ENCODE measurements at regions not wholly inside any gene's neighbourhood (a gene's known extent, or its start where the extent isn't known, plus 50 kb on each side); places are given as distances from the start of the nearest gene placed in this dataset.

- TF ChIP-seq, protein P1, sequence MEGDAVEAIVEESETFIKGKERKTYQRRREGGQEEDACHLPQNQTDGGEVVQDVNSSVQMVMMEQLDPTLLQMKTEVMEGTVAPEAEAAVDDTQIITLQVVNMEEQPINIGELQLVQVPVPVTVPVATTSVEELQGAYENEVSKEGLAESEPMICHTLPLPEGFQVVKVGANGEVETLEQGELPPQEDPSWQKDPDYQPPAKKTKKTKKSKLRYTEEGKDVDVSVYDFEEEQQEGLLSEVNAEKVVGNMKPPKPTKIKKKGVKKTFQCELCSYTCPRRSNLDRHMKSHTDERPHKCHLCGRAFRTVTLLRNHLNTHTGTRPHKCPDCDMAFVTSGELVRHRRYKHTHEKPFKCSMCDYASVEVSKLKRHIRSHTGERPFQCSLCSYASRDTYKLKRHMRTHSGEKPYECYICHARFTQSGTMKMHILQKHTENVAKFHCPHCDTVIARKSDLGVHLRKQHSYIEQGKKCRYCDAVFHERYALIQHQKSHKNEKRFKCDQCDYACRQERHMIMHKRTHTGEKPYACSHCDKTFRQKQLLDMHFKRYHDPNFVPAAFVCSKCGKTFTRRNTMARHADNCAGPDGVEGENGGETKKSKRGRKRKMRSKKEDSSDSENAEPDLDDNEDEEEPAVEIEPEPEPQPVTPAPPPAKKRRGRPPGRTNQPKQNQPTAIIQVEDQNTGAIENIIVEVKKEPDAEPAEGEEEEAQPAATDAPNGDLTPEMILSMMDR (IDR thresholded peaks at IDR 0.05 in 2 of 3, conservative IDR thresholded peaks at IDR 0.05 in 1 of 3; ENCODE audit: control insufficient read depth in 2 of 3, extremely low read depth in 1 of 3, insufficient read depth in 1 of 3, low read depth in 3 of 3, low read length in 3 of 3): peak in 1 of 3 experiments; percentile 28; a peak in 1 of 6 replicates
- TF ChIP-seq SRF (IDR thresholded peaks at IDR 0.05; ENCODE audit: low read depth in 2 of 2, low read length in 2 of 2) (0 out of 4 replicates have a peak, but pooled peaks of 1 of the 2 experiments have one; percentile 23), RBBP5 (conservative IDR thresholded peaks at IDR 0.05) (peak; percentile 94; the same call in 1 of the 2 replicates), ATF2 (IDR thresholded peaks at IDR 0.05; ENCODE audit: low read length) (peak; percentile 93), IKZF1 (conservative IDR thresholded peaks at IDR 0.05) (peak; percentile 88), DPF2 (IDR thresholded peaks at IDR 0.05) (peak; percentile 90), KDM1A (IDR thresholded peaks at IDR 0.05; ENCODE audit: borderline replicate concordance) (no peak), FOXM1 (IDR thresholded peaks at IDR 0.05; ENCODE audit: low read depth, low read length) (peak; percentile 98), ATF7 (IDR thresholded peaks at IDR 0.05; ENCODE audit: low read depth) (peak; percentile 91), IRF3 (IDR thresholded peaks at IDR 0.05) (no peak), HDAC2 (IDR thresholded peaks at IDR 0.05) (no peak), ZNF384 (IDR thresholded peaks at IDR 0.05; ENCODE audit: borderline replicate concordance, low read depth, low read length) (no peak), POLR2AphosphoS5 (IDR thresholded peaks at IDR 0.05; ENCODE audit: low read length) (peak; percentile 36; the same call in 1 of the 2 replicates)
- TF ChIP-seq, protein P2, sequence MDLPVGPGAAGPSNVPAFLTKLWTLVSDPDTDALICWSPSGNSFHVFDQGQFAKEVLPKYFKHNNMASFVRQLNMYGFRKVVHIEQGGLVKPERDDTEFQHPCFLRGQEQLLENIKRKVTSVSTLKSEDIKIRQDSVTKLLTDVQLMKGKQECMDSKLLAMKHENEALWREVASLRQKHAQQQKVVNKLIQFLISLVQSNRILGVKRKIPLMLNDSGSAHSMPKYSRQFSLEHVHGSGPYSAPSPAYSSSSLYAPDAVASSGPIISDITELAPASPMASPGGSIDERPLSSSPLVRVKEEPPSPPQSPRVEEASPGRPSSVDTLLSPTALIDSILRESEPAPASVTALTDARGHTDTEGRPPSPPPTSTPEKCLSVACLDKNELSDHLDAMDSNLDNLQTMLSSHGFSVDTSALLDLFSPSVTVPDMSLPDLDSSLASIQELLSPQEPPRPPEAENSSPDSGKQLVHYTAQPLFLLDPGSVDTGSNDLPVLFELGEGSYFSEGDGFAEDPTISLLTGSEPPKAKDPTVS (IDR thresholded peaks at IDR 0.05; ENCODE audit: low read depth, low read length): no peak
- TF ChIP-seq, protein P3, sequence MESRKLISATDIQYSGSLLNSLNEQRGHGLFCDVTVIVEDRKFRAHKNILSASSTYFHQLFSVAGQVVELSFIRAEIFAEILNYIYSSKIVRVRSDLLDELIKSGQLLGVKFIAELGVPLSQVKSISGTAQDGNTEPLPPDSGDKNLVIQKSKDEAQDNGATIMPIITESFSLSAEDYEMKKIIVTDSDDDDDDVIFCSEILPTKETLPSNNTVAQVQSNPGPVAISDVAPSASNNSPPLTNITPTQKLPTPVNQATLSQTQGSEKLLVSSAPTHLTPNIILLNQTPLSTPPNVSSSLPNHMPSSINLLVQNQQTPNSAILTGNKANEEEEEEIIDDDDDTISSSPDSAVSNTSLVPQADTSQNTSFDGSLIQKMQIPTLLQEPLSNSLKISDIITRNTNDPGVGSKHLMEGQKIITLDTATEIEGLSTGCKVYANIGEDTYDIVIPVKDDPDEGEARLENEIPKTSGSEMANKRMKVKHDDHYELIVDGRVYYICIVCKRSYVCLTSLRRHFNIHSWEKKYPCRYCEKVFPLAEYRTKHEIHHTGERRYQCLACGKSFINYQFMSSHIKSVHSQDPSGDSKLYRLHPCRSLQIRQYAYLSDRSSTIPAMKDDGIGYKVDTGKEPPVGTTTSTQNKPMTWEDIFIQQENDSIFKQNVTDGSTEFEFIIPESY (IDR thresholded peaks at IDR 0.05): no peak
- TF ChIP-seq, protein P4, sequence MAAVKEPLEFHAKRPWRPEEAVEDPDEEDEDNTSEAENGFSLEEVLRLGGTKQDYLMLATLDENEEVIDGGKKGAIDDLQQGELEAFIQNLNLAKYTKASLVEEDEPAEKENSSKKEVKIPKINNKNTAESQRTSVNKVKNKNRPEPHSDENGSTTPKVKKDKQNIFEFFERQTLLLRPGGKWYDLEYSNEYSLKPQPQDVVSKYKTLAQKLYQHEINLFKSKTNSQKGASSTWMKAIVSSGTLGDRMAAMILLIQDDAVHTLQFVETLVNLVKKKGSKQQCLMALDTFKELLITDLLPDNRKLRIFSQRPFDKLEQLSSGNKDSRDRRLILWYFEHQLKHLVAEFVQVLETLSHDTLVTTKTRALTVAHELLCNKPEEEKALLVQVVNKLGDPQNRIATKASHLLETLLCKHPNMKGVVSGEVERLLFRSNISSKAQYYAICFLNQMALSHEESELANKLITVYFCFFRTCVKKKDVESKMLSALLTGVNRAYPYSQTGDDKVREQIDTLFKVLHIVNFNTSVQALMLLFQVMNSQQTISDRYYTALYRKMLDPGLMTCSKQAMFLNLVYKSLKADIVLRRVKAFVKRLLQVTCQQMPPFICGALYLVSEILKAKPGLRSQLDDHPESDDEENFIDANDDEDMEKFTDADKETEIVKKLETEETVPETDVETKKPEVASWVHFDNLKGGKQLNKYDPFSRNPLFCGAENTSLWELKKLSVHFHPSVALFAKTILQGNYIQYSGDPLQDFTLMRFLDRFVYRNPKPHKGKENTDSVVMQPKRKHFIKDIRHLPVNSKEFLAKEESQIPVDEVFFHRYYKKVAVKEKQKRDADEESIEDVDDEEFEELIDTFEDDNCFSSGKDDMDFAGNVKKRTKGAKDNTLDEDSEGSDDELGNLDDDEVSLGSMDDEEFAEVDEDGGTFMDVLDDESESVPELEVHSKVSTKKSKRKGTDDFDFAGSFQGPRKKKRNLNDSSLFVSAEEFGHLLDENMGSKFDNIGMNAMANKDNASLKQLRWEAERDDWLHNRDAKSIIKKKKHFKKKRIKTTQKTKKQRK (IDR thresholded peaks at IDR 0.05; ENCODE audit: low read depth, low read length): no peak
Measured at GRCh38 chr7:17234398-17235031, 63.9 kb upstream of the AHR start (continued).
